HT1080 (cell line): ENCODE measurements at regions not wholly inside any gene's neighbourhood (a gene's known extent, or its start where the extent isn't known, plus 50 kb on each side); places are given as distances from the start of the nearest gene placed in this dataset.
"Not testable (repeated sequence)": the region's sequence is repeated elsewhere in the genome, so short reads cannot be mapped to it uniquely, and the experiment has no call there.

Experiments used
- DNase-seq: peaks from one replicate; pipeline ENCODE4 v3.0.0-alpha.2; 2015; ENCODE audit warnings: low read depth

DNA sequence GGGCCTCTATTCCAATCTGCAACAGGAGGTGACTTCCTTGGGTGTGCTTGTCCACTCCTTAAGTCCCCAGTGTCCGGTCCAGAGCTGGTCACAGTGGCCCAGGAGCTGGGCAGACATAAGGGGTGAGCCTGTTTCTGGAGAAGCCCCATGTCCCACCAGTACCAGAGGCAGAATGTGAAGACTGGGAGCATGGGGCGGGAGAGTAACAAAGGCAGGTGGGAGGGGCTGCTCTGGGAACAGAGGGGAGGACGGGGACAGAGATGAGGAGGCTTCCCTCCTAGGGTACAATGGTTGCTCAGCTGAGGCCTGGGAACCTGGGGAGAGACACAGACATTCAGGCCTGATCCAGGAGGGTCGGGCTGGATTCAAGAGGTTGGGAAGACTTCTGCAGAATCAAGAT is 323.3 kb upstream of the TNRC6C start:
- no peak for DNase-seq

GRCh38 chr17:77635785-77636184 is 322.7 kb upstream of the TNRC6C start:
- DNase-seq = not testable (repeated sequence)

- DNase-seq = no peak
Observed at GRCh38 chr17:77636835-77637817, 321.4 kb upstream of the TNRC6C start.

DNA sequence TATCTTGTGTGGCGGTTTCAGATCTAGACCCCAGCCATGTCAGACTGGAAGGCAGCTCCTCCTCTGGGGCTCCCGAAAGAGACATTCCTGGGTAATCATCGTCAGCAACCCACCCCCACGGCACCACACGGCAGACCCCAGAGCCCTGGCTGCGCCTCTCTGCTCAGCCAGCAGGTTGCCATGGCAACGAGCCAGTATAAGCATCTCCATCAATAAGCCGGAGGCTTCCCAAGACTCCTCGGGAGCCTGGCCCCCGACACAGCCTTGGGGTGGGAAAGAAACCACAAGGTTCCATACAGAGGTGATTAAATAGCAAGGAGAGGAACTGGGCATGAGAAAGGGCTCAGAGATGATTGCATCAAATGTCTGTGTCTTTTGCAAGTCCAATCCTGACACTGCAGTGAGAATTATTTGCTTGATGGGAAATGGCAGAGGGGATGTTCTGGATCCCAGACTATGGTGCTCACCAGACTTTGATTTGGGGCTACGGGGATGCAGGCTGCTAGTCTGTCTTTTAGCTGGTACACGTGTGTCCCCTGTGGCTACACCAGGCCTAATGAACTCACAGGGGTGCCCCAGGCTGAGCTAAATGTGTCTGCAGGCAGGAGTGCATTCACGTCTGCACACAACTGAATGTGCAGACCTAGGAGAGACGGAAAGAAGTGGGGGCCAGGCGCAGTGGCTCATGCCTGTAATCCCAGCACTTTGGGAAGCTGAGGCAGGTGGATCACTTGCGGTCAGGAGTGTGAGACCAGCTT is 320.5 kb upstream of the TNRC6C start:
- no peak for DNase-seq

DNA sequence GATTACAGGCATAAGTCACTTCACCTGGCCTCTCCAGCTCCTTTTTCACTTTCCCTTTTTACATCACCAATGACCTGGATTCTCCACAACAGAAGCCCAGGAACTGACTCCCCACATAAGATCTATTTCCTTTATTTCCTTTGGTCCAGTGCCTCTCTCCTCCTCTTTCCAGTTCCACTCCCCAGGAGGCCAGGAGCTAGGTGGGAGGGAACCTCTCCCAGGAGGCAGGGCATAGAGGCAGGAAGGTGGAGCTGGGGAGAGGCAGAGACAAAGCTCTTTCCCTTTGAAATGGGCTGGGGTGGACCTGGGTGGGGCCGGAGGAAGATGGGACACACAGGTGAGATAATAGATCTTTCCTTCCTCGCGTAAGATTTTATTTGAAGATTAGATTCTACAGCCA is 318.3 kb upstream of the TNRC6C start:
- DNase-seq = no peak

- DNase-seq = no peak
Observed at GRCh38 chr17:77640916-77641605, 317.4 kb upstream of the TNRC6C start.

GRCh38 chr17:77641718-77642117 is 316.8 kb upstream of the TNRC6C start:
- no peak for DNase-seq

DNA sequence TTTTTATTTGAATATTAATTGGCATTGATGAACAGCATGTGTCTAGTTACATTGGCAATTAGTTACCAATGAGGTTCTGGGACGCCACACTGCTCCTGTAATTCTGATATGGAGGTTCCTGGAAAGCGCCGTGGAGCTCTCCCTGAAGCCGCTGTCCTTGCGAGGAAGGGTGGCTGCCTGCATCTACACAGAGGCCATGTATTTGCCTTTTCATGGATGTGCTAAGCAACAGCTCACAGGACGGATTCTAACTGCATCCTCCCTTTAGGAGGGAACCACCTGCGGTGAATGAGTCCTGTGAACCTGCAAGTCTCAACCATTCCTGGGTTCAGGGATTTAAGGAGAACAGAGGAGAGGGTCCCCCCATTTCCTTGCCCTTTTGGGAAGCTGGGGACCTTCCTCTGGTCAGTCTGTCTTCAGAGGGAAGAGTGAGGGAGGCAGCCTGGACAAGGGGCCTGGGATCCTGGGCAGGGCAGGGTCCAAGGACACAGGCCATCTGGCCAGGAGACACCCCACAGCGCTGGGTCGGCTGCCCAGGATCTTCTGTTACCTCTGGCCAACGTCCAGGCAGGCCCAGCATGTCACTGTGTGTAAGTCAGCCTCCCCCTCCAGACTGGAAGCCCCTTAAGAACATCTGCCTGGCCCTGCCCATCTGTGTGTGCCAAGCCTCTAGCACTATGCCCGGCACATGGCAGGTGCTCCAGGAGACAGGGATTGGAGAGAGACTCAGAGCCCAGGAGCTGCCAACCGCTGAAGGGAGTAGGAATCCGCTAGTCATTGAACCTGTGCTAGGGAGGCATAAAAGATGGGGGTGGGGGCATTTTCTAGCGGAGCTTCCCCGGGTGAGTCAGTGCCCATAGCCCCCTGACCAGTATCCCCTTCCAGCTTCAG is 314.1 kb upstream of the TNRC6C start:
- no peak for DNase-seq

DNA sequence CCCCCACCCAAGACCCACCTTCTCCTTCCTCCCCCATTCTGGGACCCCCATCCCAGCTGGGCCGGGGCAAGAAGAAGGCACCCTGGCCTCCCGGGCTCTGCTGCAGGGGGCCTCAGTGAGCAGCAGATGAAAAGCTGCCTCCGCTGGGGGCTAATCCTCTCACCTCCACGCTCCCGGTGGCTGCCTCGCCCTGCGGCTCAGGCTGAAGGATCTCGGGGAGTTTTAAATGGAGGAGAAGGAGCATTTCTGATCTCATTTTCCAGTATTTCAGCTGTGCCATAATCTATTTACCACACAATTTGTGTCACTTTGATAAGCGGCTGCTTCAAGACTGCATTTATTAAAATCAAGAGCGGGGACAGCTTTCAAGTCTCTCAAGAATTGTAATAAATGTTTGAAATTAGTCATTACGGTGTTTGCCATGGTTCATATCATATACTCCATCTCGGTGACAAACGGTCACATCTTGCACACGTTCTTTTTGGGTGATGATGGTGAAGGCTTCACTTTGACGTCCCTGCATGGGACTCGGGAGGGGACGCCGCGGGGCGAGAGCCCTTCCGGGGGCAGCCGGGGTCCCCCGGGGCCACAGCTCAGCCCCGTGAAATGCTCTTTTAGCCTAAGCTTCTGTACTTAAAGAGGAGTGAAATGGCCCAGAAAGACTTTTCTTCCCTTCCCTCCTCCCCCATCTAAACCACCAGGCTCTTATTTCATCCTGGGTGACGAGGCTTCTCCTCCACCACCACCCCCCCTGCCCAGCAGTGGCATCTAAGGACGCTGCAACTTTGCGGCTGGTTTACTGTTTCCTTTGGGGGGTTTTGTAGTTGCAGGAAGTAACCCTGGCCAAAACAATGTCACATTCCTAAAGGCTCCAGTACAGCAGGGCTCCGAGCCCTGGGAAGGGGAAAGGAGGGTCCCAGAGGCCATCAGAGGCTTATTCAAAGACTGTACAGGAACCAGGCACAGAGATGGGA is 313.1 kb upstream of the TNRC6C start:
- no peak for DNase-seq

DNA sequence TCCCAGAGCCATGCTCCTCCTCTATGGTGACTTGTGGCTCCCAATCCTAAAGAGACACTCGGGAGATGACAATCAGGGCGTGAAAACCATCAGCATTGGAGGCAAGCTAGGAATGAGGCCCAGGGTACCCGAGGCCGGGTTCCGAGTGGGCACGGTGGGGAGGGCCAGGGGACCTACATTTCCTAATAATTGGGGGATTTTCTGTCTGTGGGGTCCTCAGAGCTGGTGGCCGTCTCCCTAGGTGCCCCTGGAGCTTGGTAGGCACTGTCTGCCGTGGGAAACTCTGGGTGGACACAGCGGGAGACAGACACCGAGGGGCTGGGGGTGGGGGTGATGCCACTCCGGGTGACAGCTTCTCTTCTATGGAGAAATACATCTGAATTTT is 312.5 kb upstream of the TNRC6C start:
- no peak for DNase-seq

DNA sequence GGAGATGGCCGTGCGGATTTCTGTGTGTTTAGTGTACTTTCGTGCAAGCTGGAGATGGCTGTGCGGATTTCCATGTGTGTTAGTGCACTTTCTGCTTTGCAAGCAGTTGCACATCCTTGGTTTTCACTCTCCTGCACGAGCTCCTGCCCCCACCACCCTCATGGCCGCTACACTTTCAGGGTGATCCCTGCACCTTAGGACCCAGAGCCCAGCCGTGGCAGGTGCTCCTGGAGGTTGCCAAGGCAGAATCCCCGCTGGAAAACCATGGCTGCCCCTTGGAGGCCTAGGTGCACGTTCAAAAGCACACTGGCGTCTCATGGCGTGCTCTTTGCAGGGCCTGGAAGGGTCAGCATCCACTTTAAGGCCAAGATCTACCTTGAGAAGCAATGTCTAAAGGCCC is 311.0 kb upstream of the TNRC6C start:
- DNase-seq = no peak

DNA sequence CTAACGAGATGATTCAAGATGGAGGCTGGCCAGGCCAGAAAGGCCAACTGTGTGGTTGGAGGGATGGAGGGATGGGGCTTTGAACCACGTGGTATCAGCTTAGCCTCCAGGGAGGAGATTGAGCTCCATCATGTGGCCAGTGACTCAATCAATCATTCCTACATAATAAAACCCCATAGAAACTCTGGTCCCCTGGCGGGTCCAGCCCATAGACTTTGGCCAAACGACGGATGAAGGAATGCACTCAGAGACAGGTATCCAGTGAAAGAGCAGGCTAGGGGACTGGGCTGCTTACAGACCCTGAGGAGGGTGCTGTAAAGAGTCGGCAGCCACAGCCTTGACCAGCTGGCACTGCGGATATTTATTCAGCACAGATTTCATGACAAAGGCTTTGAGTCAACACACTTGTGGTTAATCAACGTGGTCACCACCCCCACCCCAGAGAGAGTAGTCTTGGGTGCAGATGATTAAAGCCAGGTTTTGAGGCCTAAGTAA is 308.7 kb upstream of the TNRC6C start:
- DNase-seq = peak; percentile 62

DNA sequence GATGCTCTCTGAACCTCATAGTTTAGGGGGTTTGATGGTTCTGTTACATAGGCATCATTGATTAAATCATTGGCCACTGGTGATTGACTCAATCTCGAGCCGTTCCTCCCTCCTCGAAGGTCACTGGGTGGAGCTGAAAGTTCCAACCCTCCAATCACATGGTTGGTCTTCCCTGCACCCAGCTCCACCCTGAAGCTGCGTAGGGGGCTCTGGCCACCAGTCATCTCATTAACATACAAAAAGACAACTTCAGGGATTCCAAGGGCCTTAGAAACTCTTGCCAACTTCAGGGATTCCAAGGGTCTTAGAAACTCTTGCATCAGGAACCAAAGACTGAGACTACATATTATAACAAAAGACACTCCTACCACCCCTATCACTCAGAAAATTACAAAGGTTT is 306.5 kb upstream of the TNRC6C start:
- no peak for DNase-seq

DNA sequence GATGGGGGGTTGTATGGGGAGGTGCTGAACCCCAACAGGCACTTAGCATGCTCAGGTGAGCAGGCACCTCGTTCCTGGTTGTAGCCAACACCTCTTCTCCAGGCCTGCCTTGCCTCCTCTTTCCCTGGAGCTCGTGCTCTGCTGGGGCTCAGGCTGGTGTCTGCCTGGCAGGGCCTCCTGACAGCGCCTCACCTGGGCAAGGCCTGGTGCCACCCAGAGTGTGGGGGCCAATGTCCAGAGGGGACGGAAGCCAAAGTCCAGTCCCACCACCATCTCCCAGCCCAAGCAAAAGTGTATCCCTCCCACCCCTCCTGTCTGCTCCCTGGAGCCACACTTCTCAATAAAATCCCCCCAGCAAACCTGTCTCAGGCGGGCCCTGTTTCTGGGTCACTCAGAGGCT is 304.2 kb upstream of the TNRC6C start:
- DNase-seq = no peak

GRCh38 chr17:77654850-77655249 is 303.7 kb upstream of the TNRC6C start:
- DNase-seq = no peak

DNA sequence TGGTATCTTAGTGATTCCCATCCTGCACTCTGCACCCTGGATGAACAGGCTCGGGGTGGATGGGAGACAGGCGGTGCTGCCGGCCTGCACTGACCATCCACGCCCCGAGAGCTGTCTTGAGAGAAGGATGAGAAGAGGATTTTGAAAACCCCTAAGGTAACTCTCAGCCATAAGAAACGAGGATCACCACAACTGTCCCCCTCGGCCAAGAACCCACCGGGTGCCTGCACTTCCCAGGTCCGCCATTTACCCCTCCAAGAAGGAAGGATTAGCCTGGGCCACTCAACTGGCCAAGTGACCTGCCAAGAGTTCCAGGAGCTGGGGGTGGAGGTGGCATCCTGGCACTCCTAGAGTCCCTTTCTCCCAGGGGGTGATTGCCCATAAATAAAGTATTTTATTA is 302.4 kb upstream of the TNRC6C start:
- no peak for DNase-seq

- DNase-seq = no peak
Observed at GRCh38 chr17:77657839-77658238, 300.7 kb upstream of the TNRC6C start.

DNA sequence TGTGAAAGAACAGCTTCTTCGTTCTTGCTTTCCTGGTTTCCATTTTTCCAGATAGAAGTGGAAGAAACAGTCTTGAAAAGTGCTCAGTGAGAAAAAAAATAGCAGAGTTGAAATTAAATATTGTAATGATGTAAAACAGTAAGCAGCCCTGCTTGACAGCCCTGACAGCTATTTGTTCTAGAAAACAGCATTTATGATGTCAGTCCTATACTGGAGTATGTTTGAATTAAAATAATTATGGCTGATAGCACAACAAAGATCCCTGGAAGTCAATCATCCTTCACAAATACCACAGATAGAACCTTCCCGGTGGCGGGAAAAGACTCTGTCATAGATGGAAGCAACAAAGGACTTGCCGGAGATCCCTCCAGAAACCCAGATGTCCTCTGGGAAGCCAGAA is 298.0 kb upstream of the TNRC6C start:
- no peak for DNase-seq

DNA sequence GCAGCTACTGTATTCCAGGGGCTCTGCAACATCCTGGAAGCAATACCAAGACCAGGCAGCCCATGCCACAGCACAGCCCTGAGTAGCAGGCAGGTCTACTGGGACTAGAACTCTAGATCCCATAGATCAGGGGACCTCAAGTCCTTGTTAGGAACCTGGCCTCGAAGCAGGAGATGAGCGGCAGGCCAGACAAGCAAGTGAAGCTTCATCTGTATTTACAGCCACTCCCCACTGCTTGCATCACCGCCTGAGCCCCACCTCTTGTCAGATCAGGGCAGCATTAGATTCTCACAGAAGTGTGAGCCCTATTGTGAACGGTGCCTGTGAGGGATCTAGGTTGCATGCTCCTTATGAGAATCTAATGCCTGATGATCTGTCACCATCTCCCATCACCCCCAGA is 295.7 kb upstream of the TNRC6C start:
- DNase-seq = no peak
